ENCODE measurements at regions not wholly inside any gene's neighbourhood (a gene's known extent, or its start where the extent isn't known, plus 50 kb on each side); places are given as distances from the start of the nearest gene placed in this dataset.
"Not testable (repeated sequence)": the region's sequence is repeated elsewhere in the genome, so short reads cannot be mapped to it uniquely, and the experiment has no call there.

DNA sequence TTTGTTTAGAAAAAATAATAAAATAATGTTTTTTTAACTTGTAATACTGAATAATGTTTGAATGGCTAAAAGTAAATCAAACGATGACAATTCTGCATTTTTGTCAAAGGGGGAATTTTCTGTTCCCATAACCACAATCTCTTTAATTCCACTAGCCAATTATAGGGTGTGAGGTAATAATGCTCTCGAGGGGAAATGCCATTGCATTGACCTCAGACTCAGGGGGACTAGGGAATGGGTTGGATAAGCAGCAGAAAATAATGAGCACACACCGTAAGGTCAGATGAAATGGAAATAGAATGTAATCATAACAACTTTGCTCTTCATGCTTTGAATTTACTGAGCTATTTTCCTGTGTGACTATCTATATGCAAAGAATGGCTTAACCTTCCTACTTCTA lies 584.7 kb downstream of the RFPL4B start:
- DNase-seq (ENCODE audit: low read depth) = peak; percentile 75

DNA sequence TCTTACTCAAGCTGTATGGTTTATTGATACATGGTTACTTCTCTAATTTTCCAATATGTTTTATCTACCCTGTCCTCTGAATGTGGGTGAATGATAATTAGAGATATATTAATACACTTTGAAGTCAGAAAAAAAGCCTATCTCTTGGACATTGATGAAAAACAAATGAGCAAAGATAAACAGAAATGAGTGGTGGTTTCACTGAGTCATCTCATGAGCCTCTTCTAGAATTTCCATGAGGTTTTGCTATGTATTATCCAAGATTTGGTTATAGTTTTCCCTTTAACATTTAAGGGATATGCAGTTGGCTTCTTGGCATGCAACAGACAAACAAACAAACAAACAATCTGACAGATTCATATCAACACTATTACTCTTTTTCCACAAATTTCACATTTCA lies 586.8 kb downstream of the RFPL4B start:
- DNase-seq (ENCODE audit: low read depth) = no peak

DNA sequence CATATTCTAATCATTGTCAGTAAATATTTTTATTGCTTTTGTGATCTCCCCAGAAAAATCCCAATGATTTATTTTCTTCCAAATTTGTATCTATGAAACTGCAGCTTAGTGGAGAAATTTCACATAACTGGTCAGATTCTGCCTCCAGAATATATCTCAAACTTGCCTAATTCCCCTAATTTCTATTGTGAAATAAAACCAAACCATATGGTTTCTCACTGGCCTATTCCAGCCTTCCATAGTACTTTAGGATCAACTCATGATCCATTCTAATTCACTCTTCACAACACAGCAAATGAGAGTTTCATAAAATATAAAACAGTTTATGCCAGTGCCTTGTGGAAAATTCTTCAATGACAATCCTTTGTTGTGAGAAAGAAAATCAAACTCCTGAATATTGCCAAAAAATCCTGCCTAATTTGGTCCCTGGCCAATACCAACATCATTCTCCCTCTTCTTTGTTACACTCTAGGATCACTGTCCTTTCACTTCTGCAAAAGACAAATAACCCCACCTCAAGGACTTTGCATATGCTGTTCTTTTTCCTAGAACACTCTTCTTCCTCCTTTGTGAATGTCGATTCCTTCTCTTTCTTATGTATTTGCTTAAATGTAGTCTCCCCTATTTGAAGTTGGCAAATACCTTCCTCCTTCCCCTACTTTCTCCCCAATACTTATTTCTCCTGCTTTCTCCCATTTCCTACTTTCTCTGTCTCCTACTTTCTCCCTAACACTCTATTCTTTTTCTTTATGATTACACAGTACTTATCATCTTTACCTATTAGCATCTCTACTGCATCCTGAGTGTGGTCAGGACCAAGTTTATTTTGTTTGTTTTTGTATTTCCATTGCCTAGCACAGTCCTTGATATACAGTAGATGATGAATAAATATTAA lies 587.5 kb downstream of the RFPL4B start:
- DNase-seq (ENCODE audit: low read depth) = no peak

DNA sequence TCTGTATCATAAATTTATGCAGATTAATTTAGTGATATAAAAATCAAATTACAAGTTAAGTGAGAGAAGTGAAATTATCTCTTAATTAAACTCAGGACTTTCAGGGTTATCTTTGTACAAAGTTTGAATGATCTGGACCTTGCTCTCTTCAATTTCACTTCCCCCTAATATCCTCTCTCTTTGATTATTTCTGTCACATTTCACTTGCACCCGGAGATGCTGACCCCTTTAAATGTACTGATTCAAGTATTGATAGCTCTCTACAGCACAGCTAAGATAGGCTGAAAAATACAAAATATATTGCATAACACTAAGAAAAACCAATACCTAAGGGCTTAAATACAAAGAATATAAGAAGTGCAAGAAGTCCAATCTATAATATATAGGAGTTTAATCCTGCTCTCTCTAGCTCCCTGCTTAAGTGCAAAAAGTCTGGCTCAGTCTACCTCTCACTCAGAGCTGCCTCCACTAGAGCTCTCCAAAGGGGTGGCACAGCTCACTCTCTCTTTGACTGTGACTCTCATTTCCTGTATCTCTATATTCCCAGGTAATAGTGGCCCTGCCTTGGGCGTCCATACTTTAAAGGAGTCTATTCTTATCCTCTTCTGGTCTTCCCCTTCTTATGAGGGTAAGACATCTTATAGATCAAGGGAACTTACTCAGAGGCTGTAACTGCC lies 588.4 kb downstream of the RFPL4B start:
- DNase-seq (ENCODE audit: low read depth) = no peak

DNA sequence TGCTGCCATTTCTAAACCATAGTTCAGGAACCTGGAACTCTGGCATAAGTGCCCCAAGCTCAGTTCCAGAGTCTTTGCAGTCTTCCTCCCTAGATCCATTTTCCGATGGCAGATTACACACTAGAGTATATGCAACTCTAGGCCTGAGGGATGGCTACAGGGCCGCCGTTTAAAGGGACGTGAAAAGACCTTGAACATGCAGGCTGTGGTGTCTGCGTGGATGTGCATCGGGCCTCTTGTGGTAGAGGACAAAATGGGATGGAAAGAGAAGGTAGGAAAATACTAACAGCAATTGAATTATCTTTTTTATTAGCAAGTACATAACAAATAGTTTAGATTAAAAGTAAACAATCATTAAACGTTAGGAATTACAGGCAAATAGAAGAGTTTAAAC lies 588.9 kb downstream of the RFPL4B start:
- no peak for DNase-seq (ENCODE audit: low read depth)

DNA sequence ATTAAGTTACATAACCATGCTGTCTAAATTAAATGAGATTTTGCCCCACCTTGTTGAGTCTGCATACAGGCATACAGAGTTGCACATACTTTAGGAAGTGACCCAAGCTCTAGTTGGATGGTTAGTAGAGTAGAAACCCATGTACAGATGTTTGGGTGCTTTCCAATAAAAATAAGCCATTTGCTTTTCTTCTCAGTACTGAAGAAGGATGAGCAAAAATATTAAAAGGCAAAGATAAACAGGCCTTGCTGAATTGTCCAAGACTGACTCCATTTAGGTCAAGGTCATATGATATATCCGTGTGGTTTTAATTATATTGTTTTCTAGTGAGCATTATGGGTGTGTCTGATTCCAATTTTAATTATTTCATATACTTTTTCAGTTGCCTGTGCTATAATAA lies 589.4 kb downstream of the RFPL4B start:
- DNase-seq (ENCODE audit: low read depth) = peak; percentile 15

DNA sequence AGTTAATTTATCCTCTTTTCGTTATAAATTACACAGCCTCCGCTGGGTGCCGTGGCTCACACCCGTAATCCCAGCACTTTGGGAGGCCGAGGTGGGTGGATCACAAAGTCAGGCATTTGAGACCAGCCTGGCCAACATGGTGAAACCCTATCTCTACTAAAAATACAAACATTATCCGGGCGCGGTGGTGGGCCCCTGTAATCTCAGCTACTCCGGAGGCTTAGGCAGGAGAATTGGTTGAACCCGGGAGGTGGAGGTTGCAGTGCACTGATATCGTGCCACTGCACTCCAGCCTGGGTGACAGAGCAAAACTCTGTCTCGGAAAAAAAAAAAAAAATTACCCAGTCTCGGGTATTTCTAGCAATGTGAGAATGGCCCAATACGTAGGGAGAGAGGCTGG lies 590.6 kb downstream of the RFPL4B start:
- DNase-seq (ENCODE audit: low read depth) = not testable (repeated sequence)

DNA sequence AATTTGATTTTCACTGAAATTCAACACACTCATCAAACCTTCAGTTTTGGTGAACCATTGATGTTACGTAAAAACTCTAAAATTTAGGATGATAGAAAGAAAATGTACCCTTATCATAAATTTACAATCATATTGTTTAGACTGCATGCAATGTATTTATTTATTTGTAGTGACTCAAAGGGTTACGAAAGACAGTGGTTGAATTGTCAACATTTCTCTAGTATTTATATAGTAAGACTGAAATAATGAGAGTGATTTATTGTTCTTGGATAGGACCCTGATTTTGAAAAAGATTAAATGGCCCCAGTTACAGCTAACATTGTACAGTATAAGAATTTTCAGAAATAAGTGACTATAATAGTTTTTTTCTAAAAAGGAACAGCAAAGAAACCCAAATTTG lies 591.5 kb downstream of the RFPL4B start:
- no peak for DNase-seq (ENCODE audit: low read depth)

DNA sequence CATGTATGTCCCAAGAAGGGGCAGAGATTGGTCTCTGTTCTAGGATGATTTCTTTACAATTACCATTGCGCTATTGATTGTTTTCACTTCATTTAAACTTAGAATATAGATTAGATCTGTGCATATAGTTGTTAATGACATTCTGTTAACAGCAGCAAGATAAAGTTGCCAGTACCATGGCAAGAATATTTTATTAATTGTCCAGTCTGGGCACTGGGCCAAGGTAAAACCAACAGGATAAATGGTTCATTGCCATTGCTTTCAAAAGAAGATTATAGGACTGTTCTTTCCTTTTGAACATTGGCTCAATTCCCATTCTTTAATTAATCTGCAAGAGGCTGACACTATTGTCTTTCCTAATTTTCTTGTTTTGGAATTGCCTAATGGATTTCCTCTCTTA lies 592.4 kb downstream of the RFPL4B start:
- DNase-seq (ENCODE audit: low read depth) = no peak

DNA sequence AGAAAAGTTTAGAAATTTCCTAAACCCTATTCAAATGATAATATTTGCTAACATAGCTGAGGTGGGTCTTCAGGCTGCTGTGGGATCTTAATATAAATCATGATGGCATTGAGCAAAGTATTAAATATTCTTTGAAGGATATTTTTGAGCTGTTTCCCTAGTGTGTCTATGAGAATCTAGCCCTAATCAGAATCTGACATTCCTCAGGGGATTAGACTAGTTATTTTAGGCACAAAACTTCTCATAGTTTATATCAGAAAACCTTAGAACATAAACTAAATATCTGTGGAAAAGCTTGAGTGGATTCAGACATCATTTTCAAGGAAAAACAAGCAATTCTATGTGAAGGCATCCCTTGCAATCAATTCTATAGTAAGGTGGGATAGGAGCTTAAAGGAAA lies 594.5 kb downstream of the RFPL4B start:
- DNase-seq (ENCODE audit: low read depth) = no peak

DNA sequence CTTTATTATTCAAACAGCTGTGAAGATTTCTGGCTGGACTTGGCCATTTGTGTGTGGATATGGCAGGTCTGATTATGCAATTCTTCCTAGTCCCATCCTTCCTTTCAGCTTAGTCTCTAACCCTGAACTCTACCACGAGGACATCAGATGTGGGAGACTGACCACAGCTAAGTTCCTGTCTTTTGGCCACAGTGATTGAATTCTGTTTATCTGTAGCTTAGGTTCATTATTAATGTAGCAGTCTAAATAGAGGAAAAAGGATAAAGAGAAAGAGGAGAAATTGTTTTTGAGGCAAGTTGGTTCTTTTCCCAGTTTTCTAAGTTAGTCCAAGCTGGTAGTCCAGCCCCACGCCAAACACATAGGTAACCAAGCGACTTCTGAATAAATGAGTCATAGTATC lies 598.9 kb downstream of the RFPL4B start:
- no peak for DNase-seq (ENCODE audit: low read depth)

DNA sequence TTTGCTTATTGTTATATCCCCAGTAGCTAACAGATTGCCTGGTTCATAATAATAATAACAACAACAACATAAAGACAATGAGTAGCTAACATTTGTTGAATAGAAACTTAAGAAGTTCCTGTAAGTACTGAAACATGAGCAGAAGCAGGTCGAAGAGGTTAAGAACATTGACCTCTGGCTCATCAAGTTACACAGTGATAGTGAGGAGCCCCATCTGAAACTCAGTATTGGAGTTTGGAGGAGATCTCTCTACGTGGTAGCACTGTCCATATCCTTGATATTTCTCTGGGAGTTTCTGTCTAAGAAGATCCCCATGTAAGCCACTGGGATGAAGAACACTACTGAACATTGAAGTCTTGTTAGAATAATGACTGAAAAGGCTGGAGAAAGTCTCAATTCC lies 600.4 kb downstream of the RFPL4B start:
- no peak for DNase-seq (ENCODE audit: low read depth)

DNA sequence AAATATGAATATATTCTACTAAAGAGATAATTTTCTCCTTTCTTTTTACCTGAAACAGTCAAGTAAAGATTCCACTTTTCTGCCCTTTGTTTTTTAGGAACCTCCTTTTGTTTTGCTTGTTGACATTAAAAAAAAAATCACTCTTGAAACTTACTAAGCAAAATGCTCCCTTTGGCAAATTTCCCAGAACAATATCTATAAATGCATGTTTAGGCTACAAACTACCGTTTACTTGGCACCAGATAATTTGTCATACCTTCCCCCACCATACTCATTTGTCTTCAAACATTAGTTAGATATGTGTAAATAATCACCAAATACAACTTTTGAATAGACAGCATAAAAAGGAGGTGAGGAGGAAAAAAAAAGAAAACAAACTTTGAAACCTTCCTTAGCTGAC lies 604.7 kb downstream of the RFPL4B start:
- no peak for DNase-seq (ENCODE audit: low read depth)

DNA sequence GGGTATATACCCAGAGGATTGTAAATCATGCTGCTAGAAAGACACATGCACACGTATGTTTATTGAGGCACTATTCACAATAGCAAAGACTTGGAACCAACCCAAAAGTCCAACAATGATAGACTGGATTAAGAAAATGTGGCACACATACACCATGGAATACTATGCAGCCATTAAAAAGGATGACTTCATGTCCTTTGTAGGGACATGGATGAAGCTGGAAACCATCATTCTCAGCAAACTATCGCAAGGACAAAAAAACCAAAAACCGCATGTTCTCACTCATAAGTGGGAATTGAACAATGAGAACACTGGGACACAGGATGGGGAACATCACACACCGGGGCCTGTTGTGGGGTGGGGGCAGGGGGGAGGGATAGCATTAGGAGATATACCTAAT lies 608.6 kb downstream of the RFPL4B start:
- DNase-seq (ENCODE audit: low read depth) = not testable (repeated sequence)

DNA sequence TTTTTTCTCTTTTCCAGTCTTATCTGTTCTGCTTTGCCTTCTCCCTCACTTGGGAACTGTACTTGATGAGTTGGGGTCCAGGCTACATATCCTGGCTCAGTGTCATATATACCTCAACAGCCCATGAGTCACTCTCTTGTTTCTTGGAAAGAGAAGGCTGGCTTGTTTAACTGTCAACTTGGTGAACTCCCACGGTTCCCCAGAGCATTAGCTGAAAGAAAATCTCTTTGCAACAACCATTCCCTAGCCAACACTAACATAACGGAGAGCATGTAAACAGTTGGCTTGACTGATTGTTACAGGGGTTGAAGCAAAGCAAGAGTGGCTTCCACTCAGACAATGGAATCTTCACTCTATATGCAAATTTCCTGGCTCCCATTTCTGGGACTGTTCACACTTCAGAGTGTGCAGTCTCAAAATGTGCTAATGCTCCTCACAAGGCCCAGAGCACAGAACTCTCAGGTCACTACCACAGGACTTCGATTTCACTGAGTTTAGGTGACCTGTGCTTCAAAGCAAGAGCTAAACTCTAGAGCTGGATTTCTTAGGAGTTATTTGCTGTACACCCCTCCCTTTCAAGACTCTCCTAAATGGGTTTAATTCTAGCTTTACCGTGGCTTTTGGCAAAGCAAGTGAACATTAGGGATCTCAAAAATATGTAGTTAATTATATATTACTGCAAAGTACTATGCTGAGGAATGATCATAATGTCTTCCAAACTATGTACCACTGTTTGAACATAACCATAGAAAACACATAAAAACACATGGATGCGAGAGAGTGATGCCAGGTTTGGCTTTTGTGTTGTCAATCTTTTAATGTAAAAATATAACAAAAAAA lies 609.8 kb downstream of the RFPL4B start:
- peak; percentile 86 for DNase-seq (ENCODE audit: low read depth)

DNA sequence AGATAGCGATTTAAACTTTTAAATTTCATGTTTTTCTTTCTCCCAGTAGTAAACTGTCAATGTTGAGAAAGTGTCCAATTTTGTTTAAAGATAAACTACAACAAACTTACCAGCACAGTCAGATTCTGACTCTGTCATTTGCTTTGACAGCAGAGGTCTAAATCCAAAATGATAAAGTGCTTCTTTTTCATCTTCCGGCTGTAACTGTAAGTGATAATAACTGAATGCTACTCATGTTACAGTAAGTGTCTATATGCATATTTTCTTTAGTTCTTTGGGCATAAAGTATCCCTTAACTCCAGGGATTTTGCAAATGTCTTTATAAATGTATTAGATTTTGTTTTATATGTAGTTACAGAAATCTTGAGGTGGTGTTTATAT lies 610.4 kb downstream of the RFPL4B start:
- no peak for DNase-seq (ENCODE audit: low read depth)

DNA sequence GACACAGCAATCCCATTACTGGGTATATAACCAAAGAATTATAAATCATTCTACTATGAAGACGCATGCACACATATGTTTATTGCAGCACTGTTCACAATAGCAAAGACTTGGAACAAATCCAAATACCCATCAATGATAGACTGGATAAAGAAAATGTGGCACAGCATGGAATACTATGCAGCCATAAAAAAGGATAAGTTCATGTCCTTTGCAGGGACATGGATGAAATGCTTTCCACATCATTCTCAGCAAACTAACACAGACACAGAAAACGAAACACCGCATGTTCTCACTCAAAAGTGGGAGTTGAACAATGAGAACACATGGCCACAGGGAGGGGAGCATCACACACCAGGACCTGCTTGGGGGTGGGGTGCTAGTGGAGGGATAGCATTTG lies 613.0 kb downstream of the RFPL4B start:
- DNase-seq (ENCODE audit: low read depth) = not testable (repeated sequence)

DNA sequence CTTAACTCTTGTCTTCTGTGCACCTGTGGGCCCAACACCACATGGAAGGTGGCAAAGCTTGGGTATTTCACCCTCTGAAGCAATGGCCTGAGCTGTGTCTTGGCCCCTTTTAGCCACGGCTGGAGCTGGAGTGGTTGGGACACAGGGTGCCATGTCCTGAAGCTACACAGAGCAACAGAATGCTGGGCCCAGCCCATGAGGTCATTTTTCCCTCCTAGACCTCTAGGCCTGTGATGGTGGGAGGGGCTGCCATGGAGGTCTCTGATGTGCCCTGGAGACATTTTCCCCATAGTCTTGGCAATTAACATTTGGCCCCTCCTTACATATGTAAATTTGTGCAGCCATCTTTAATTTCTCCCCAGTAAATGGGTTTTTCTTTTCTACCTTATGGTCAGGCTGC lies 620.8 kb downstream of the RFPL4B start:
- DNase-seq (ENCODE audit: low read depth) = no peak

DNA sequence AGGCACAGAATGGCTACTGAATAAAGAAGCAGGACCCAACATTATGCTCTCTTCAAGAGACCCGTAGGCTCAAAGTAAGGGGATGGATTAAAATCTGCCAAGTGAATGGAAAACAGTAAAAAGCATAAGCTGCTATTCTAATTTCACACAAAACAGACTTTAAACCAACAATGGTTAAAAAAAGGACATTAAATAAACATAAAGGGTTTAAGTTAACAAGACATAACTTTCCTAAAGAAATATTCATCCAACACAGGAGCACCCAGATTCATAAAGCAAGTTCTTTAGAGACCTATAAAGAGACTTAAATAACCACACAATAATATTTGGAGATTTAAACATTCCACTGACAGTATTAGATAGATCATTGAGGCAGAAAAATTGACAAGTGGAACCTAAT lies 624.5 kb downstream of the RFPL4B start:
- DNase-seq (ENCODE audit: low read depth) = no peak

DNA sequence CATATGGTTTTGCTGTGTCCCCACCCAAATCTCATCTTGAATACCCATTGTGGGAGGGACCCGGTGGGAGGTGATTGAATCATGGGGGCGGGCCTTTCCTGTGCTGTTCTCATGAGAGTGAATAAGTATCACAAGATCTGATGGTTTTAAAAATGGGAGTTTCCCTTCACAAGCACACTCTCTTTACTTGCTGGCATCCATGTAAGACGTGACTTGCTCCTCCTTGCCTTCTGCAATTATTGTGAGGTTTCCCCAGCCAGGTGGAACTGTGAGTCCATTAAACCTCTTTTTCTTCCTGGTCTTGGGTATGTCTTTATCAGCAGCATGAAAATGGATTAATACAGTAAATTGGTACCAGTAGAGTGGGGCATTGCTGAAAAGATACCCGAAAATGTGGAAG lies 627.8 kb downstream of the RFPL4B start:
- DNase-seq (ENCODE audit: low read depth) = not testable (repeated sequence)

DNA sequence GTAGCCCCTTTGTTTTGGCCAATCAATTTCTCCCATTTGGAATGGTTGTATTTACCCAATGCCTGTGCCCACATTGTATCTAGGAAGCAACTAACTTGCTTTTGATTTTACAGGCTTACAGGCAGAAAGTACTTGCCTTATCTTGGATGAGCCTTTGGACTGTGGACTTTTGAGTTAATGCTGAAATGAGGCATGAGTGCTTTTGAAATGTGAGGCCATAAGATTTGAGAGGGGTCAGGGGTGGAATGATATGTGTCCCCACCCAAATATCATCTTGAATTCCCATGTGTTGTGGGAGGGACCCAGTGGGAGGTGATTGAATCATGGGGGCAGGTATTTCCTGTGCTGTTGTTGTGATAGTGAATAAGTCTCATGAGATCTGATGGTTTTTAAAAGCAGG lies 629.4 kb downstream of the RFPL4B start:
- DNase-seq (ENCODE audit: low read depth) = not testable (repeated sequence)

DNA sequence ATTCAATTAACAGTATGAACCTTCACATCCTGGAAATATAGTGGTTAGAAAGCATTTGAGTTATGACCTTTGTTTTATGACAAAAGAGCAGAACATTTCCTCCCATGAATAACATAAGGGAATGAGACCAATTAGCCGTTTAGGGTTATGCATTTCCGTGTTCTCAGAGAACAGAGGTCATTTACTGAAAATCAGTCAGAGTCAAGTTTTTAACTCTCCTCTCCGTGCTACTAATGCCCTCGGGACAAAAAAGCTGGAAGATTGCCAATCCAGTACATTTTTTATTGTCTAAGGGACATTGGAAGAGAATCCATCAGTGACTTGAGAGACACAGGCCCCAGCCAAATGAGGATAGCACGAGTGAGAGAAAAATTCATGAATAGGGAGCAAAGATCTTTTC lies 632.7 kb downstream of the RFPL4B start:
- peak; percentile 4 for DNase-seq (ENCODE audit: low read depth)

DNA sequence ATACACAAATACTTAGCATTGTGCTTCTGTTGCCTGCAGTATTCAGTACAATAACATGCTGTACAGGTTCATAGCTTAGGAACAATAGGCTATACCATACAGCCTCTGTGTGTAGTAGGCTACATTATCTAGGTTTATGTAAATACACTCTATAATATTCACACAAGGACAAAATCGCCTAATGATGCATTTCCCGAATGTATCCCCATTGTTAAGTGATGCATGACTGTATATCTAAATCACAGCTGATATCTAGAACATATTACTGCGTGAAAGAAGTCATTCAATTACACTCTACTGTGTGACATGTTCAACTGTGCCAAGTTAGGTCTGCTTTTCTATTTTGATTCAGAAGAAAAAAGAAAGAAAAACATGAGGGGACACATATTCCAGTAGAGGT lies 633.5 kb downstream of the RFPL4B start:
- no peak for DNase-seq (ENCODE audit: low read depth)
